22Rv1 (cell line): ENCODE measurements at regions not wholly inside any gene's neighbourhood (a gene's known extent, or its start where the extent isn't known, plus 50 kb on each side); places are given as distances from the start of the nearest gene placed in this dataset.

Experiments
- CTCF ChIP-seq: fragments of 450-650 bp; IDR thresholded peaks from 2 replicates; pipeline ENCODE4 v1.5.1; 2017; ENCODE audit warnings: mild to moderate bottlenecking
- ZFX ChIP-seq: fragments of 450-650 bp; IDR thresholded peaks from 2 replicates; pipeline ENCODE4 v1.6.1; 2017; ENCODE audit warnings: antibody characterized with exemption, borderline replicate concordance

- TF ChIP-seq CTCF (no peak), ZFX (no peak)
These were observed 243.9 kb upstream of the ZRANB2 start for GRCh38 chr1:71324671-71325267.
